ENCODE measurements at regions not wholly inside any gene's neighbourhood (a gene's known extent, or its start where the extent isn't known, plus 50 kb on each side); places are given as distances from the start of the nearest gene placed in this dataset.
"Not testable (repeated sequence)": the region's sequence is repeated elsewhere in the genome, so short reads cannot be mapped to it uniquely, and the experiment has no call there.

- DNase-seq (ENCODE audit: low read depth in 2 of 2): peak in 1 of 2 donors; percentile 11
These were observed 305.0 kb downstream of the TYW1 start for GRCh38 chr7:67301667-67302066.

GRCh38 chr7:67302113-67303039 is 305.7 kb downstream of the TYW1 start:
- peak; percentile 99 for DNase-seq (ENCODE audit: low read depth in 2 of 2)

GRCh38 chr7:67304846-67305245 is 308.2 kb downstream of the TYW1 start:
- DNase-seq (ENCODE audit: low read depth in 2 of 2): not testable (repeated sequence)

GRCh38 chr7:67306331-67306730 is 309.7 kb downstream of the TYW1 start:
- no peak for DNase-seq (ENCODE audit: low read depth in 2 of 2)

- no peak for DNase-seq (ENCODE audit: low read depth in 2 of 2)
These were observed 313.3 kb downstream of the TYW1 start for GRCh38 chr7:67309764-67310549.

- DNase-seq (ENCODE audit: low read depth in 2 of 2): peak in 1 of 2 donors; percentile 18
These were observed 315.3 kb downstream of the TYW1 start for GRCh38 chr7:67311901-67312300.

- no peak for DNase-seq (ENCODE audit: low read depth in 2 of 2)
These were observed 316.6 kb downstream of the TYW1 start for GRCh38 chr7:67313213-67313612.

GRCh38 chr7:67316902-67317301 is 320.3 kb downstream of the TYW1 start:
- not testable (repeated sequence) for DNase-seq (ENCODE audit: low read depth in 2 of 2)

- DNase-seq (ENCODE audit: low read depth in 2 of 2): not testable (repeated sequence)
These were observed 331.6 kb downstream of the TYW1 start for GRCh38 chr7:67328257-67328656.

- DNase-seq (ENCODE audit: low read depth in 2 of 2): not testable (repeated sequence)
These were observed 338.5 kb downstream of the TYW1 start for GRCh38 chr7:67335165-67335564.

GRCh38 chr7:67335663-67336062 is 339.0 kb downstream of the TYW1 start:
- DNase-seq (ENCODE audit: low read depth in 2 of 2): not testable (repeated sequence)

GRCh38 chr7:67338545-67338944 is 341.9 kb downstream of the TYW1 start:
- not testable (repeated sequence) for DNase-seq (ENCODE audit: low read depth in 2 of 2)

GRCh38 chr7:67341153-67341768 is 344.6 kb downstream of the TYW1 start:
- no peak for DNase-seq (ENCODE audit: low read depth in 2 of 2)

GRCh38 chr7:67343114-67343513 is 346.5 kb downstream of the TYW1 start:
- no peak for DNase-seq (ENCODE audit: low read depth in 2 of 2)

GRCh38 chr7:67343572-67343971 is 346.9 kb downstream of the TYW1 start:
- no peak for DNase-seq (ENCODE audit: low read depth in 2 of 2)

- DNase-seq (ENCODE audit: low read depth in 2 of 2): no peak
These were observed 348.0 kb downstream of the TYW1 start for GRCh38 chr7:67344481-67345193.

- peak in 1 of 2 donors; percentile 30 for DNase-seq (ENCODE audit: low read depth in 2 of 2)
These were observed 349.5 kb downstream of the TYW1 start for GRCh38 chr7:67346126-67346525.

- DNase-seq (ENCODE audit: low read depth in 2 of 2): no peak
These were observed 350.2 kb downstream of the TYW1 start for GRCh38 chr7:67346876-67347275.

GRCh38 chr7:67348171-67348570 is 351.5 kb downstream of the TYW1 start:
- DNase-seq (ENCODE audit: low read depth in 2 of 2): no peak

- not testable (repeated sequence) for DNase-seq (ENCODE audit: low read depth in 2 of 2)
These were observed 361.0 kb downstream of the TYW1 start for GRCh38 chr7:67357653-67358052.

GRCh38 chr7:67358316-67358715 is 361.7 kb downstream of the TYW1 start:
- DNase-seq (ENCODE audit: low read depth in 2 of 2): peak in 1 of 2 donors; percentile 6
